GM13976 (cell line): ENCODE measurements at regions not wholly inside any gene's neighbourhood (a gene's known extent, or its start where the extent isn't known, plus 50 kb on each side); places are given as distances from the start of the nearest gene placed in this dataset.
"Not testable (repeated sequence)": the region's sequence is repeated elsewhere in the genome, so short reads cannot be mapped to it uniquely, and the experiment has no call there.

Source experiments
- DNase-seq: peaks from one replicate; pipeline ENCODE4 v3.0.0; 2012; ENCODE audit warnings: low spot score
- CTCF ChIP-seq: IDR thresholded peaks from 2 replicates; pipeline ENCODE4 v1.5.1; 2012; ENCODE audit warnings: borderline replicate concordance, mild to moderate bottlenecking; ENCODE audit not compliant: insufficient read depth; ENCODE audit errors: extremely low read depth, missing control alignments, control extremely low read depth
- in situ Hi-C: fragments of 300-500 bp; cut with MboI; formaldehyde crosslinking; loops from one replicate; pipeline ENCODE4 v1.12.0; 2022; ENCODE audit warnings: low sequenced_read_pairs, mixed read lengths, inconsistent platforms; ENCODE audit not compliant: unreplicated experiment

- DNase-seq: no peak
- no peak for TF ChIP-seq CTCF
- in situ Hi-C loops: no loop called here
These were observed 647.6 kb upstream of the DPPA4 start for GRCh38 chr3:109984976-109985375.

GRCh38 chr3:109985943-109986555, 648.7 kb upstream of the DPPA4 start:
- TF ChIP-seq CTCF: no peak
- no peak for DNase-seq
- in situ Hi-C loops: no loop called here

GRCh38 chr3:109994853-109995252, 657.5 kb upstream of the DPPA4 start:
- no peak for TF ChIP-seq CTCF
- in situ Hi-C loops: no loop called here

GRCh38 chr3:109995377-109995776, 658.0 kb upstream of the DPPA4 start:
- DNase-seq: no peak
- TF ChIP-seq CTCF: no peak
- in situ Hi-C loops: no loop called here

More at GRCh38 chr3:109994853-109995252, 657.5 kb upstream of the DPPA4 start:
- DNase-seq: no peak

GRCh38 chr3:110001905-110002304, 664.6 kb upstream of the DPPA4 start:
- in situ Hi-C loops, DNase-seq: not testable (repeated sequence)

- TF ChIP-seq CTCF: no peak
- in situ Hi-C loops: no loop called here
These were observed 669.6 kb upstream of the DPPA4 start for GRCh38 chr3:110006913-110007312.

GRCh38 chr3:110015231-110015963, 678.1 kb upstream of the DPPA4 start:
- in situ Hi-C loops: no loop called here
- TF ChIP-seq CTCF: no peak

More at GRCh38 chr3:110006913-110007312, 669.6 kb upstream of the DPPA4 start:
- no peak for DNase-seq

More at GRCh38 chr3:110015231-110015963, 678.1 kb upstream of the DPPA4 start:
- DNase-seq: no peak
